ENCODE measurements at regions not wholly inside any gene's neighbourhood (a gene's known extent, or its start where the extent isn't known, plus 50 kb on each side); places are given as distances from the start of the nearest gene placed in this dataset.

- no peak for DNase-seq
These were observed 319.2 kb upstream of the LRATD1 start for GRCh38 chr2:14313341-14313740.

- no peak for DNase-seq
These were observed 315.9 kb upstream of the LRATD1 start for GRCh38 chr2:14316594-14316993.

- DNase-seq = no peak
These were observed 311.2 kb upstream of the LRATD1 start for GRCh38 chr2:14321357-14321756.

- no peak for DNase-seq
These were observed 310.2 kb upstream of the LRATD1 start for GRCh38 chr2:14322306-14322705.

- DNase-seq = no peak
These were observed 308.2 kb upstream of the LRATD1 start for GRCh38 chr2:14324308-14324707.

- DNase-seq = no peak
These were observed 301.6 kb upstream of the LRATD1 start for GRCh38 chr2:14330884-14331283.

GRCh38 chr2:14336759-14337382 lies 295.6 kb upstream of the LRATD1 start:
- no peak for DNase-seq

GRCh38 chr2:14340703-14341102 lies 291.8 kb upstream of the LRATD1 start:
- DNase-seq = no peak

- DNase-seq = no peak
These were observed 290.2 kb upstream of the LRATD1 start for GRCh38 chr2:14342313-14342712.

GRCh38 chr2:14344355-14344754 lies 288.2 kb upstream of the LRATD1 start:
- DNase-seq = no peak

- DNase-seq = no peak
These were observed 284.3 kb upstream of the LRATD1 start for GRCh38 chr2:14348247-14348646.

GRCh38 chr2:14350856-14351255 lies 281.7 kb upstream of the LRATD1 start:
- DNase-seq = no peak

GRCh38 chr2:14352067-14352466 lies 280.4 kb upstream of the LRATD1 start:
- no peak for DNase-seq

GRCh38 chr2:14354231-14354630 lies 278.3 kb upstream of the LRATD1 start:
- no peak for DNase-seq

- DNase-seq = no peak
These were observed 277.4 kb upstream of the LRATD1 start for GRCh38 chr2:14355102-14355501.

GRCh38 chr2:14358339-14358738 lies 274.2 kb upstream of the LRATD1 start:
- DNase-seq = no peak

GRCh38 chr2:14358774-14359173 lies 273.7 kb upstream of the LRATD1 start:
- no peak for DNase-seq

- DNase-seq = no peak
These were observed 269.4 kb upstream of the LRATD1 start for GRCh38 chr2:14363137-14363536.

- DNase-seq = no peak
These were observed 268.5 kb upstream of the LRATD1 start for GRCh38 chr2:14363976-14364375.

GRCh38 chr2:14364471-14364870 lies 268.0 kb upstream of the LRATD1 start:
- no peak for DNase-seq

GRCh38 chr2:14385043-14385442 lies 247.5 kb upstream of the LRATD1 start:
- no peak for DNase-seq

GRCh38 chr2:14387332-14387731 lies 245.2 kb upstream of the LRATD1 start:
- no peak for DNase-seq

GRCh38 chr2:14388724-14389123 lies 243.8 kb upstream of the LRATD1 start:
- DNase-seq = no peak

GRCh38 chr2:14396533-14397083 lies 235.9 kb upstream of the LRATD1 start:
- DNase-seq = no peak

- DNase-seq = no peak
These were observed 233.9 kb upstream of the LRATD1 start for GRCh38 chr2:14398641-14399040.
